Central memory CD8-positive, alpha-beta T cell (primary cell): ENCODE measurements at regions not wholly inside any gene's neighbourhood (a gene's known extent, or its start where the extent isn't known, plus 50 kb on each side); places are given as distances from the start of the nearest gene placed in this dataset.
"Not testable (repeated sequence)": the region's sequence is repeated elsewhere in the genome, so short reads cannot be mapped to it uniquely, and the experiment has no call there.

ENCODE experiments used
- ATAC-seq: fragments of 150-1000 bp; cut with Tn5 transposase; replicated peaks from 2 replicates; pipeline ENCODE4 v1.10.0; 2022; ENCODE audit warnings: mild to moderate bottlenecking, moderate FRiP score, moderate number of reproducible peaks; ENCODE audit not compliant: poor library complexity, severe bottlenecking; ENCODE audit errors: extremely low read depth
- DNase-seq, 2 donors: peaks; one replicate each; pipeline ENCODE4 v3.0.0; 2021; ENCODE audit warnings: low spot score in 2 of 2
- H3K27ac Mint-ChIP-seq: one replicate; pipeline ENCODE4 v1.8.0; 2022; ENCODE audit warnings: low read depth, mild to moderate bottlenecking, moderate library complexity, mixed read lengths
- H3K27me3 Mint-ChIP-seq: one replicate; pipeline ENCODE4 v1.8.0; 2022; ENCODE audit warnings: mixed read lengths
- H3K36me3 Mint-ChIP-seq: one replicate; pipeline ENCODE4 v1.8.0; 2022; ENCODE audit warnings: mild to moderate bottlenecking, moderate library complexity, mixed read lengths; ENCODE audit not compliant: insufficient read depth
- H3K4me1 Mint-ChIP-seq: one replicate; pipeline ENCODE4 v1.8.0; 2022; ENCODE audit warnings: mixed read lengths
- H3K4me3 Mint-ChIP-seq: one replicate; pipeline ENCODE4 v1.8.0; 2022; ENCODE audit warnings: mild to moderate bottlenecking, moderate library complexity, mixed read lengths
- H3K9me3 Mint-ChIP-seq: one replicate; pipeline ENCODE4 v1.8.0; 2022; ENCODE audit warnings: mixed read lengths

DNA sequence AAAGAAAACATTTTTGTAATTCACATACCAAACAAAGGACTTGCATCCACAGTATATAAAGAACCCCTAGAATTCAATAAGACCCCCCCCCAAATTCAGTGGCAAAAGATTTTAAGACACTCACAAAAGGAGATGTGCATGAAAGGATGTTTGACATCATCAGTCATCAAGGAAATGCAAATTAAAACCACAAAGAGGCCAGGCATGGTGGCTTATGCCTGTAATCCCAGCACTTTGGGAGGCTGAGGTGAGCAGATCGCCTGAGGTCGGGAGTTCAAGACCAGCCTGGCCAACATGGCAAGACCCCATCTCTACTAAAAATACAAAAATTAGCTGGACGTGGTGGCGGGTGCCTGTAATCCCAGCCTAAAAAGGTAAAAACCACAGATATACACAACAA lies 61.3 kb downstream of the AIPL1 start:
- ATAC-seq, H3K4me3 Mint-ChIP-seq, H3K36me3 Mint-ChIP-seq, H3K4me1 Mint-ChIP-seq, H3K27ac Mint-ChIP-seq, DNase-seq, H3K9me3 Mint-ChIP-seq: not testable (repeated sequence)
- peaks cover 45% of the 10 kb centered on the region for H3K27me3 Mint-ChIP-seq

- no peak overlapping the region for H3K27ac Mint-ChIP-seq
- DNase-seq (no peak), ATAC-seq (no peak)
- H3K27me3 Mint-ChIP-seq, result peaks cover 61% of the 10 kb centered on the region
- no peak overlapping the region for H3K4me3 Mint-ChIP-seq
- no peaks in the 10 kb centered on the region for H3K9me3 Mint-ChIP-seq
- H3K36me3 Mint-ChIP-seq, result no peaks in the 10 kb centered on the region
- no peaks in the 10 kb centered on the region for H3K4me1 Mint-ChIP-seq
Observed at GRCh38 chr17:6366221-6366666, 68.7 kb downstream of the AIPL1 start.

DNA sequence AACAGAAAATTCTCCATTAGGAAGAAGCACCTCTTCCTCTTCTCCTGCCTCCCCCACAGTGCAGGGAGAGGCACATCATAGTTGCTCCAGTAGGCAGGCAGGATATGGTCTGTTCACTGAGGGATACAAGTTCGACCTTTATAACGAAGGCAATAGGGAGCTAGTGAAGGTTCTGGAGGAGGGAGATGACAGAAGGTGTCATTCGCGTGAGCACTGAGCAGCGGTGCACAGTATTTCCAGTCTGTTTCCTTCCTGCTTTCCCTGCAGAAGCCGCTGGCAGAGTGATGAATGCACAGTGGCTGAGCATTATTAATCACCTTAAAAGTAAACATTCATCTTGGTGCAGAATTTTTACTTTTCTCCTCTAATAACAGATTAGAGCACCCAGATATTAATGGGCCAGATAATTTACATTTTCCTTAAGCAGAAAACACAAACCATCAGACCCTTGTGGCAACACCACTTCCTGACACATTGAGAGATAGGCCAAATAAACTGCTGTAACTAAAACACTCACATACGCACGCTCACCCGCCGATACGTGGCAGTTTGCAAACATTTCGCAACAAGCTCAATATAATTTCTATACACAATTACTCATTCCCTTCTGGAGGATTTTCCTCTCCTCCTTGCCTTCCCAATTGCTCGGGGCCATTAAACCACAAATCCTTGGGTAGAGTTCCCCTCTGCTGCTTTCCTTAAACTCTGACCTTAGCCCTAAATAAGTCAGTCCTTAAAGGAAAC lies 69.5 kb downstream of the AIPL1 start:
- Mint-ChIP-seq H3K9me3 (no peaks in the 10 kb centered on the region), H3K27ac (no peak overlapping the region), H3K36me3 (no peaks in the 10 kb centered on the region), H3K27me3 (peaks cover 68% of the 10 kb centered on the region), H3K4me3 (no peak overlapping the region), H3K4me1 (no peaks in the 10 kb centered on the region)
- DNase-seq (no peak), ATAC-seq (no peak)

DNA sequence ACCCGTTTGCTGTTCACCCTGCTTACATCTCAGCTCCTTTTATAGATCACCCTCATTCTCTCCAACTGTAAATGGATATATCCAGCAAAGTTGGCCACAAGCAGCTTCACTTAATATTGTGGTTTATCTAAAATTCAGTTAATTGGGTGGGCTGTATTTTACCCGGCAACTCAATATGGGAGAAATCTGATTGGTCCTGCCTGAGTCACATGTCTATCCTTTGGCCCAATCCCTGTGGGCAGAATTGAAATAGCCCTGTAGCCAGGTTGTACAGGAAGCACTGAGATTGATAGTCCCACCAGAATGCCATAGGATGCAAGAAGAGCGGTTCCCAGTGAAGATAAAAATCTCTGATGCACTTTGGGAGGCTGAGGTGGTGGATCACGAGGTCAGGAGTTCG lies 73.2 kb downstream of the AIPL1 start:
- Mint-ChIP-seq H3K36me3 (no peaks in the 10 kb centered on the region), H3K27me3 (peaks cover 82% of the 10 kb centered on the region), H3K4me1 (no peaks in the 10 kb centered on the region), H3K9me3 (no peaks in the 10 kb centered on the region), H3K4me3 (no peak overlapping the region), H3K27ac (no peak overlapping the region)
- DNase-seq (no peak), ATAC-seq (no peak)

DNA sequence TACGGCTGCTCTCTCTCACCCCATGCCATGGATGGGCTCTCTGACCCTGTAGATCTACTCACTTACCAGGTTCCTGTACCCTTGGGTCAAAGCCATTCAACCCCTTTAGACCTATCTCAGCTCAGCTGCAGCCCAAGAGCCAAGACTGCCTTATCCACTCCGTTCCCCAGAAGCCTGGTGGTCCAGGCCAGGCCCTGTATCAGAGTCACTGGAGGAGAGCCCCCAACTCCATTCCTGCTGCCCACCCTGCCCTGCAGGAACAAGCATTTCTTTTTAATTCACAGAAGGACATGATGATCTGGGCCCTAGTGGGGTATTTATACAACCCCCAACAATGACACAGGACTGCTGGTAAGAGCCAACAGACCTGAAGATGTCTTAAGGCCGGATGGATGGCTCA lies 76.8 kb downstream of the AIPL1 start:
- no peaks in the 10 kb centered on the region for H3K36me3 Mint-ChIP-seq
- DNase-seq, result no peak
- no peaks in the 10 kb centered on the region for H3K4me1 Mint-ChIP-seq
- H3K27ac Mint-ChIP-seq, result no peak overlapping the region
- ATAC-seq, result no peak
- H3K4me3 Mint-ChIP-seq, result no peak overlapping the region
- peaks cover 84% of the 10 kb centered on the region for H3K27me3 Mint-ChIP-seq
- H3K9me3 Mint-ChIP-seq, result no peaks in the 10 kb centered on the region

DNA sequence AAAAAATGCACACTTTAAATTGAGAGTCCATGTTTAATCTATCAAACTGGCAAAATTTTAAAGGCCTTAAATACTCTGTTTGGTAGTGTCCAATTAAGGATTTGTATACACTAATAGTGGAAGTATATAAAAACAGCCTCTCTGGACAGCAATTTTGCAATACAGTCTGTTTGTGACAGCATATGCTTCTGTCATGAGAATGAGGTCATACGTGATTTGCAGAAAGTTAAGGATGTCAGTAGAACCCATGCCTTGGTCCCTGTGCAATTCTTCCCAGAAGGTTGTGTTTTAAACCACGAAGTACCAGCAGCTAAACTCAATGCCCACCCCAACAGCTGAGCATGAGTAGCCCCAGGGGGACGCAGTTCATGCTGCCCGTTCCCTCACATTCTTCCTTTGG lies 78.4 kb downstream of the AIPL1 start:
- ATAC-seq, result no peak
- H3K9me3 Mint-ChIP-seq, result no peaks in the 10 kb centered on the region
- H3K27me3 Mint-ChIP-seq, result peaks cover 84% of the 10 kb centered on the region

DNA sequence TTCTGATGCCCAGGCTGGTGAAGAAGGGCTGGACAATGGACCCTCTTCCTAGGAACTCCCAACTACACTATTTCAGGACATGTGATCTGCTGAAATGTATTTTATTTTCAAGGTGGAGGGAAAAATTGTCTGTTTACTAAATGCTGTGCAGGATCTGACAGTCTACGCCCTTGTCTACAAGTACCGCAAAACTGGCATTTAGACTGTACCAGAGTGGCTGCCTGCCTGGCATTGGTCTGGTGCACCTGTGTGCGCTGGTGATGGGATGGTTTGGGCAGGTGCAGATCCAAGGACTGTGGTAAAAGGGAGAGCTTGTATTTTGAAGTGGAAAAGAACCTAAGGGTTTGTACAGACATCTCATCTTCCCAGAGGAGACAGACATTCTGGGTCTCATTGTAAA lies 79.7 kb downstream of the AIPL1 start:
- DNase-seq, result no peak
- H3K9me3 Mint-ChIP-seq, result no peaks in the 10 kb centered on the region
- H3K4me3 Mint-ChIP-seq, result no peak overlapping the region
- H3K36me3 Mint-ChIP-seq, result no peaks in the 10 kb centered on the region
- H3K27ac Mint-ChIP-seq, result no peak overlapping the region
- no peak for ATAC-seq
- H3K4me1 Mint-ChIP-seq, result no peaks in the 10 kb centered on the region
- H3K27me3 Mint-ChIP-seq, result peaks cover 83% of the 10 kb centered on the region

More for the DNA sequence above, 78.4 kb downstream of the AIPL1 start:
- Mint-ChIP-seq H3K36me3 (no peaks in the 10 kb centered on the region), H3K4me1 (no peaks in the 10 kb centered on the region), H3K4me3 (no peak overlapping the region), H3K27ac (no peak overlapping the region)
- no peak for DNase-seq

GRCh38 chr17:6352801-6353560 lies 81.9 kb downstream of the AIPL1 start:
- no peak for ATAC-seq
- Mint-ChIP-seq H3K4me1 (no peaks in the 10 kb centered on the region), H3K4me3 (no peak overlapping the region), H3K36me3 (no peaks in the 10 kb centered on the region), H3K27me3 (peaks cover 87% of the 10 kb centered on the region), H3K9me3 (no peaks in the 10 kb centered on the region), H3K27ac (no peak overlapping the region)
- no peak for DNase-seq

DNA sequence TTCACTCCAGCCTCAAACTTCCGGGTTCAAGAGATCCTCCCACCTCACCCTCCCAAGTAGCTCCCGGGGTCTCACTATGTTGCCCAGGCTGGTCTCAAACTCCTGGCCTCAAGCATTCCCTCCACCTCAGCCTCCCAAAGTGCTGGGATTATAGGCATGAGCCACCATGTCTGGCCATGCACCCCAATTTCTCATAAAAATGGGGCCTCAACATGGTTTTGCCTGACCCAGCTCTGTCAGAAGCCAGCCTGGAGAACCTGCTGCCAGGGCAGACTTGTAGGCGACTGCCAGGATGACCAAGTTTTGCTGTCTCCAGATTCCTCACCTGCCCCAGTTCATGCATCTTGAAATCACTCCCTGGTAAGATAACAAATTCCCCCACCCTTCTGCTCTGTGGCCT lies 82.9 kb downstream of the AIPL1 start:
- H3K27me3 Mint-ChIP-seq, result peaks cover 93% of the 10 kb centered on the region
- ATAC-seq (no peak), DNase-seq (no peak)
- H3K4me3 Mint-ChIP-seq, result no peak overlapping the region
- H3K36me3 Mint-ChIP-seq, result no peaks in the 10 kb centered on the region
- no peaks in the 10 kb centered on the region for H3K9me3 Mint-ChIP-seq
- no peak overlapping the region for H3K27ac Mint-ChIP-seq
- no peaks in the 10 kb centered on the region for H3K4me1 Mint-ChIP-seq

GRCh38 chr17:6350806-6351205 lies 84.1 kb downstream of the AIPL1 start:
- Mint-ChIP-seq H3K27me3 (peaks cover 94% of the 10 kb centered on the region), H3K4me1 (no peaks in the 10 kb centered on the region), H3K36me3 (no peaks in the 10 kb centered on the region), H3K27ac (no peak overlapping the region), H3K9me3 (no peaks in the 10 kb centered on the region), H3K4me3 (no peak overlapping the region)
- ATAC-seq (no peak), DNase-seq (no peak)

DNA sequence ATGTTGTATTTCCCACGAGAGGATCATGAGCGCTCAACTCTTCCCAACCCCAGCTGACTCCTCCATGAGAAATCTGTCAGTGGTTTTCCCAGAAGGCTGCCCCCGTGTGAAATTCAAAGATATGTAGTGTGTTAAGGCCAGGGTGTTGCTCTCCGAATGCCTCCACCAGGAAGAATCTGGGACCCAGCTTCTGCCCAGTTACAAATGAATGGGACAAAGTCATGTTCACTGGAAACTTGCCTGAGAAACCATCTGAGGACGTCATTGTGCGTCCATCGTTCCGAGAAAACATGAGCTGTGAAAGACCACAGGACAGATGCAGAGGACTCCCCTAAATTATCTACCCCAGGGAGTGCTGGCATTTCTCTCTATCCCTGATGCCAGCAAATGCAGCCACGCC lies 86.0 kb downstream of the AIPL1 start:
- no peak for DNase-seq
- Mint-ChIP-seq H3K36me3 (no peaks in the 10 kb centered on the region), H3K27ac (no peak overlapping the region), H3K4me3 (no peak overlapping the region), H3K27me3 (peaks cover 78% of the 10 kb centered on the region), H3K9me3 (no peaks in the 10 kb centered on the region), H3K4me1 (no peaks in the 10 kb centered on the region)
- no peak for ATAC-seq

DNA sequence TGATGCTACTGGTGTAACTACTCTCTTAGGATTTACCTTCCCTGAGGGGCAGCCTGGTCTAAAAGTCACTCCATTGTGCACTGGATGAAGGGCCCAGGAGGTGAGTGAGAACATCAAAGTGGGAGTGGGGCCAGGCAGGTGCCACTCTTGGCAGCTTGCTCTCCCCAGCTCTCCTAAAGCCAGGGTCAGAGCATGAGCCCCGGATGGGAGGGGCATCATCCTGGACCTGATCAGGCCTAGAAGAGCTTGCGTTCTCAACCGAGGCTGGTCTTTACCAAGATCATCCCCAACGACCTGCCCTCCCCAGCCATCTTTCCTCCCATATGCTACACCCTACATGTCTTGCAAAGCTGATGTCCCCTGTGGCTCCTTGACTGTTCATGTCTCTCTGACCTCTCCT lies 87.1 kb downstream of the AIPL1 start:
- Mint-ChIP-seq H3K27ac (no peak overlapping the region), H3K36me3 (no peaks in the 10 kb centered on the region), H3K9me3 (no peaks in the 10 kb centered on the region), H3K4me1 (no peaks in the 10 kb centered on the region), H3K4me3 (no peak overlapping the region), H3K27me3 (peaks cover 67% of the 10 kb centered on the region)
- DNase-seq (no peak), ATAC-seq (no peak)

DNA sequence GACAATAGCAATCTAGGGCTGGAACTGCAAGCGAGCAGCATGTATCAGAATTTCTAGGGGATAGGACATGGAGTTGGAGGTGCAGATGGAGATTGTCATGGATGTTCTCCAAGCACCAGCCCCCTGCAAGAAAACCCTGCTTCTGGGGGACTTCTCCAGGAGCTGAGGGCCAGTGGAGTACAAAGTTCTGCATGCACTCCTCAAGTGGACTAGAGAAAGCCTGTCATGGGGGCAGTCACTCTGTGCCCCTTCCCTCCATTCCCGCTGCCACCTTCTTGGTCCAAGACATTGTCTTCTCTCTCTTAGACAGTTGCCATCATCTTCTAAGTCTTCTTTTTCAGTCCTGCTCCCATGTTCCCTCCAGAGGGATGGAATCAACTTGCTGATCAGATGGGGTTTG lies 87.9 kb downstream of the AIPL1 start:
- H3K9me3 Mint-ChIP-seq, result no peaks in the 10 kb centered on the region
- no peak overlapping the region for H3K4me3 Mint-ChIP-seq
- H3K27me3 Mint-ChIP-seq, result peaks cover 59% of the 10 kb centered on the region
- DNase-seq (no peak), ATAC-seq (no peak)
- no peaks in the 10 kb centered on the region for H3K4me1 Mint-ChIP-seq
- H3K36me3 Mint-ChIP-seq, result no peaks in the 10 kb centered on the region
- no peak overlapping the region for H3K27ac Mint-ChIP-seq
